ENCODE measurements at regions not wholly inside any gene's neighbourhood (a gene's known extent, or its start where the extent isn't known, plus 50 kb on each side); places are given as distances from the start of the nearest gene placed in this dataset.
A peak's percentile ranks its signal among the peaks of the same experiment; 100 is the strongest.

DNA sequence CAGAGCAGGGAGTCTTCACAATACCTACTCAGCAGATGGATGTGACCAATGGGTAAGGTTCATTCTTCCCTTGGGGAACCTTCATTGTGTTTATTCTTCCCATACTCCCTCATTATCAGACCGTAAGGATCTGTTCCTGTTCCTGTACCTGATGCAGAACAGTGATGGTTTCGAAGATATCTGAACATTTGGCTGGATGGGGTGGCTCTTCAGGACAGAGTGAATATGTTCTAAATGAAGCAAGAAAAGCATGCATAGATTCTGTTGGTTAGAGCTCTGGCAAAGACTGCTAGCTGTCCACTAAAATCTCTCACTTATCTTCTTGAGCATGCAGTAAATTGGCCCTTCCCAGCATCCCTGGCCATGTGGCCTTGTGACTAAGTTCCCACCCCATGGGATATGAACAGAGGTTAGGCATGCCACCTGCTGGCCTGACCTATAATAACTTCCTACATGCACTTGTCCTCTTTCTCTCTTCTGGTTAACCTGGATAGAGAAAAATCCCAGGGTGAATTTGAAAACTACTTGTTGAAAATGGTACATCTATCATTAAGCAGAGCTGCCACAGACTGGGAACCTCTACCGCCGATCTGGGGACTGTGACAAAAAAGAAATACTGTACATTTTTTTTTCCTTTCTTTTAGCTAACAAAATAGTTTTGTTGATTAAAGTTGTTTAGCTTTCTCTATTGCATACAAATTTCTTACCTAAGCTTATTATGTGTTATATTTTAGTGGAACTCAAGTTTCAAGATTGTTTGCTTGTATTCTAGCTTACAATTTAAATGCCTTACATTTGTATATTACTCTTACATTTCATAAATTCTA is 60.0 kb upstream of the BANK1 start:
- Histone ChIP-seq H3K27me3 (ENCODE audit: control insufficient read depth, insufficient read depth, low read length) (no peaks in the 10 kb centered on the region), H3K4me3 (ENCODE audit: low read depth, low read length) (no peak overlapping the region), H3K36me3 (ENCODE audit: control insufficient read depth, insufficient read depth, low read length) (no peaks in the 10 kb centered on the region)
- TF ChIP-seq, protein P1, sequence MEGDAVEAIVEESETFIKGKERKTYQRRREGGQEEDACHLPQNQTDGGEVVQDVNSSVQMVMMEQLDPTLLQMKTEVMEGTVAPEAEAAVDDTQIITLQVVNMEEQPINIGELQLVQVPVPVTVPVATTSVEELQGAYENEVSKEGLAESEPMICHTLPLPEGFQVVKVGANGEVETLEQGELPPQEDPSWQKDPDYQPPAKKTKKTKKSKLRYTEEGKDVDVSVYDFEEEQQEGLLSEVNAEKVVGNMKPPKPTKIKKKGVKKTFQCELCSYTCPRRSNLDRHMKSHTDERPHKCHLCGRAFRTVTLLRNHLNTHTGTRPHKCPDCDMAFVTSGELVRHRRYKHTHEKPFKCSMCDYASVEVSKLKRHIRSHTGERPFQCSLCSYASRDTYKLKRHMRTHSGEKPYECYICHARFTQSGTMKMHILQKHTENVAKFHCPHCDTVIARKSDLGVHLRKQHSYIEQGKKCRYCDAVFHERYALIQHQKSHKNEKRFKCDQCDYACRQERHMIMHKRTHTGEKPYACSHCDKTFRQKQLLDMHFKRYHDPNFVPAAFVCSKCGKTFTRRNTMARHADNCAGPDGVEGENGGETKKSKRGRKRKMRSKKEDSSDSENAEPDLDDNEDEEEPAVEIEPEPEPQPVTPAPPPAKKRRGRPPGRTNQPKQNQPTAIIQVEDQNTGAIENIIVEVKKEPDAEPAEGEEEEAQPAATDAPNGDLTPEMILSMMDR (IDR thresholded peaks at IDR 0.05; ENCODE audit: insufficient read depth, low read length, poor library complexity, severe bottlenecking), result peak; percentile 64
- DNase-seq (ENCODE audit: low read depth), result peak; percentile 23

DNA sequence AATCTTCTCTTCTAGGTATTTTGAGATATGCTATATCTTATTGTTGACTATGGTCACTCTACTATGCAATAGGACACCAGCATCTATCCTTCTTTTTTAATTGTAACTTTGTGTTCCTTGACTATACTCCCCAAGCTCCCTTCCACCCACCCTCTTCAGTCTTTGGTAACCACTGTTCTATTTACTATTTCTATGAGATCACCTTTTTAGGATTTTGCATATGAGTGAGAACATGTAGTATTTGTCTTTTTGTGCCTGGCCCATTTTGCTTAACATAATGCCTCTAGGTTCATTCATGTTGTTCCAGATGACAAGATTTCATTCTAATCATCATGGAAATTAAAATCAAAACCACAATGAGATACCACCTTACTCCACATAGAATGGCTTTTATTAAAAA is 63.3 kb upstream of the BANK1 start:
- Histone ChIP-seq H3K36me3 (ENCODE audit: control insufficient read depth, insufficient read depth, low read length) (no peaks in the 10 kb centered on the region), H3K27me3 (ENCODE audit: control insufficient read depth, insufficient read depth, low read length) (no peaks in the 10 kb centered on the region), H3K4me3 (ENCODE audit: low read depth, low read length) (no peak overlapping the region)
- TF ChIP-seq, protein P1 (IDR thresholded peaks at IDR 0.05; ENCODE audit: insufficient read depth, low read length, poor library complexity, severe bottlenecking), result no peak
- DNase-seq (ENCODE audit: low read depth), result no peak

DNA sequence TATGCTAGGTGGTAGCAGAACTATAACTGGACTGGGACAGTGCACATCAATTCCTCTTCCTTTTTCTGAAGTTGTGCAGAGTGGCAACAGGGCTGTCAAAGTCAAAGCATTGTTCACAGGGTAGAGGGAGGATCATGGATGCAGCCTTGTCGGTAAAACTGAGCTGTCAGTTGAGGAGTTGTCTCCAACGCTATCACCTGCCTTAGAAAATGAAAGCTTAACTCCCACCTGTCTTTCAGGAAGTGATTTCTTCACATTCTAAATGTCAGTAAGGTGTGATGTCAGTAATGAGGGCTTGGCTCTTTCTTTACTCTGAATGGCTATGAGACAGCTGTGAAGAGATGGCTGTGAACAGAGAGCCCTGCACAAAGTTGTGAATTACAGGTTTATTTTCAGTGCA is 66.4 kb upstream of the BANK1 start:
- no peak for DNase-seq (ENCODE audit: low read depth)
- Histone ChIP-seq H3K4me3 (ENCODE audit: low read depth, low read length) (no peak overlapping the region), H3K27me3 (ENCODE audit: control insufficient read depth, insufficient read depth, low read length) (no peaks in the 10 kb centered on the region), H3K36me3 (ENCODE audit: control insufficient read depth, insufficient read depth, low read length) (no peaks in the 10 kb centered on the region)
- TF ChIP-seq, protein P1 (IDR thresholded peaks at IDR 0.05; ENCODE audit: insufficient read depth, low read length, poor library complexity, severe bottlenecking), result no peak

DNA sequence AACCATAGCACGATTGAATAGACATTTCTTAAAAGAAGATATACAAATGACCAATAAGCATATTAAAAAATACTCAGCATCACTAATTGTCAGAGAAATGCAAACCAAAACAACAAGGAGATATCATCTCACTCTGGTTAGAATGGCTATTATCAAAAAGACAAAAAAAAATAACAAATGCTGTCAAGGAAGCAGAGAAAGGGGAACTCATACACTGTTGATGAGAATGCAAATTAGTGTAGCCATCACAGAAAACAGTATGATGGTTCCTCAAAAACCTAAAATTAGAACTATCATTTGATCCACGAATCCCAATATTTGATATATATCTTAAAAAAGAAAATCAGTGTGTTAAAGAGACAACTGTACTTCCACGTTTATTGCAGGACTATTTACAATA is 71.7 kb upstream of the BANK1 start:
- H3K27me3 ChIP-seq (ENCODE audit: control insufficient read depth, insufficient read depth, low read length), result no peaks in the 10 kb centered on the region
- H3K4me3 ChIP-seq (ENCODE audit: low read depth, low read length), result no peak overlapping the region
- TF ChIP-seq, protein P1 (IDR thresholded peaks at IDR 0.05; ENCODE audit: insufficient read depth, low read length, poor library complexity, severe bottlenecking), result no peak
- H3K36me3 ChIP-seq (ENCODE audit: control insufficient read depth, insufficient read depth, low read length), result no peaks in the 10 kb centered on the region
- no peak for DNase-seq (ENCODE audit: low read depth)

DNA sequence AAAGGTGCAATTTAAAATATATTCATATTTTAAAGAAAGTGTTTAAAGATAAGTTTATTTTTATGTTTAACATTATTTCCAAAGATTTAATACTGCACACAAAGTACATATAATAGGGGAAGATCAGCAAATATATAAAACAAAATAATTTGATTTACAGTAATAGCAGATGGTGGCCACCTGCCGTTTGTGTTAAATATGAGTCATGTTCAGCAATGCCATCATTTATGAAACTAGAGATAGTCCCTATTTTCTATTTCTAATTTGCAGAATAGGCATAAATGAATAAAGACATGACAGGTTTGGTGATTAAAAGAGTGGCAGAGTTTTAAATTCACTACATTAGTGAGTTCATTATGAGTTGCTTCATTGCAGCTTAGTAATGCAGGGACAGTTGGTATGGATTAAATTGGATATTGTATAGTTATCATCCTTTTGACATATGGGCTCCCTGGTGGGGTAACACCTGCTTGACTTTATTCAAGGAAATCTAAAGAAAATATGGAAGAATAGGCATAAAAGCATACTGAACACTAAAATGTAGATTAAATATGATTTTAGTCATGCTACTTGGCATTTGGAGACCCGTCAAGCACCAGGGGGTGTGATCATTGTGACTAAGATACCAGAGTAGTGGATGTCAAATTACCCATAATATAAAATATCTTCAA is 78.8 kb upstream of the BANK1 start:
- TF ChIP-seq, protein P1 (IDR thresholded peaks at IDR 0.05; ENCODE audit: insufficient read depth, low read length, poor library complexity, severe bottlenecking), result no peak
- no peak for DNase-seq (ENCODE audit: low read depth)
- Histone ChIP-seq H3K4me3 (ENCODE audit: low read depth, low read length) (no peak overlapping the region), H3K27me3 (ENCODE audit: control insufficient read depth, insufficient read depth, low read length) (no peaks in the 10 kb centered on the region), H3K36me3 (ENCODE audit: control insufficient read depth, insufficient read depth, low read length) (no peaks in the 10 kb centered on the region)
